Liver (tissue), 8 donors: ENCODE measurements at regions not wholly inside any gene's neighbourhood (a gene's known extent, or its start where the extent isn't known, plus 50 kb on each side); places are given as distances from the start of the nearest gene placed in this dataset.

ENCODE experiments used
- DNase-seq: peaks from one replicate; pipeline ENCODE4 v3.0.0-alpha.2; 2017; ENCODE audit warnings: low spot score
- H3K27ac ChIP-seq, 2 donors: one replicate each; pipeline ENCODE4 v1.7.0; 2013; ENCODE audit warnings: inconsistent platforms in 2 of 2, low read length in 2 of 2, control low read depth in 1 of 2, low read depth in 1 of 2, mild to moderate bottlenecking in 1 of 2
- H3K27me3 ChIP-seq, 4 donors: one replicate each; pipeline versions ENCODE4 v1.6.1 to v1.7.0; 2013; ENCODE audit warnings: low read length in 3 of 4, inconsistent platforms in 1 of 4, mild to moderate bottlenecking in 1 of 4, moderate library complexity in 1 of 4; ENCODE audit not compliant: control insufficient read depth in 4 of 4, insufficient read depth in 4 of 4
- H3K36me3 ChIP-seq, 4 donors: one replicate each; pipeline versions ENCODE4 v1.6.1 to v1.7.0; 2013; ENCODE audit warnings: low read length in 3 of 4, mild to moderate bottlenecking in 3 of 4, low read depth in 1 of 4, moderate library complexity in 1 of 4; ENCODE audit not compliant: control insufficient read depth in 4 of 4, insufficient read depth in 3 of 4
- H3K4me1 ChIP-seq, 4 donors: one replicate each; pipeline versions ENCODE4 v1.6.1 to v1.7.0; 2013; ENCODE audit warnings: low read length in 3 of 4, mild to moderate bottlenecking in 3 of 4, moderate library complexity in 1 of 4; ENCODE audit not compliant: control insufficient read depth in 4 of 4, insufficient read depth in 4 of 4
- H3K4me3 ChIP-seq, 3 donors: one replicate each; pipeline versions ENCODE4 v1.6.1 to v1.7.0; 2013; ENCODE audit warnings: low read length in 3 of 3, control low read depth in 1 of 3, low read depth in 1 of 3, mild to moderate bottlenecking in 1 of 3
- H3K9ac ChIP-seq, 2 donors: one replicate each; pipeline ENCODE4 v1.7.0; 2013; ENCODE audit warnings: low read length in 2 of 2, mild to moderate bottlenecking in 2 of 2, moderate library complexity in 2 of 2, control low read depth in 1 of 2, low read depth in 1 of 2
- H3K9me3 ChIP-seq, 4 donors: one replicate each; pipeline versions ENCODE4 v1.6.1 to v1.7.0; 2013; ENCODE audit warnings: low read length in 3 of 4; ENCODE audit not compliant: control insufficient read depth in 4 of 4
- CTCF ChIP-seq: fragments of 150-350 bp; IDR thresholded peaks from 2 replicates; pipeline ENCODE4 v1.5.1; 2017; ENCODE audit warnings: improper control_type of control experiment, low read depth, low read length; ENCODE audit not compliant: missing input control
- EGR1 ChIP-seq, 2 donors: IDR thresholded peaks; 2 replicates each; pipeline ENCODE4 v1.6.1; 2016 to 2018; ENCODE audit warnings: antibody characterized with exemption in 2 of 2, low read depth in 2 of 2
- FOXA1 ChIP-seq: IDR thresholded peaks from 2 replicates; pipeline ENCODE4 v1.6.1; 2016; ENCODE audit warnings: antibody characterized with exemption
- HNF4G ChIP-seq: IDR thresholded peaks from 2 replicates; pipeline ENCODE4 v1.6.1; 2016; ENCODE audit warnings: antibody characterized with exemption
- MAX ChIP-seq: IDR thresholded peaks from 2 replicates; pipeline ENCODE4 v1.6.1; 2016; ENCODE audit warnings: antibody characterized with exemption
- NR2F2 ChIP-seq: IDR thresholded peaks from 2 replicates; pipeline ENCODE4 v1.6.1; 2016; ENCODE audit warnings: antibody characterized with exemption
- RAD21 ChIP-seq, 2 donors: IDR thresholded peaks; 2 replicates each; pipeline ENCODE4 v1.6.1; 2016; ENCODE audit warnings: antibody characterized with exemption in 2 of 2, mild to moderate bottlenecking in 2 of 2
- RXRA ChIP-seq, 2 donors: IDR thresholded peaks; 2 replicates each; pipeline ENCODE4 v1.6.1; 2017 to 2018; ENCODE audit warnings: antibody characterized with exemption in 2 of 2, mild to moderate bottlenecking in 1 of 2
- SP1 ChIP-seq: IDR thresholded peaks from 2 replicates; pipeline ENCODE4 v1.6.1; 2018; ENCODE audit warnings: antibody characterized with exemption, mild to moderate bottlenecking
- TAF1 ChIP-seq: conservative IDR thresholded peaks from 2 replicates; pipeline ENCODE4 v1.6.1; 2016; ENCODE audit warnings: antibody characterized with exemption, mild to moderate bottlenecking
- YY1 ChIP-seq: IDR thresholded peaks from 2 replicates; pipeline ENCODE4 v1.6.1; 2016; ENCODE audit warnings: antibody characterized with exemption, mild to moderate bottlenecking
- ZBTB33 ChIP-seq: IDR thresholded peaks from 2 replicates; pipeline ENCODE4 v1.6.1; 2016; ENCODE audit warnings: antibody characterized with exemption
- WGBS: extraction: QIAGEN DNeasy Blood & Tissue Kit; methylation state at CpG from one replicate; pipeline ENCODE4 v1.1.7; 2013; 5-methylcytosine and 5-hydroxymethylcytosine counted together
- TF ChIP-seq, protein P1 (sequence below): IDR thresholded peaks from 2 replicates; pipeline ENCODE4 v1.6.1; 2016; ENCODE audit warnings: antibody characterized with exemption, mild to moderate bottlenecking
- donor health status: healthy.
- donor health status: healthy.
- donor health status: healthy.
- donor health status: healthy.
- donor health status: healthy.

DNA sequence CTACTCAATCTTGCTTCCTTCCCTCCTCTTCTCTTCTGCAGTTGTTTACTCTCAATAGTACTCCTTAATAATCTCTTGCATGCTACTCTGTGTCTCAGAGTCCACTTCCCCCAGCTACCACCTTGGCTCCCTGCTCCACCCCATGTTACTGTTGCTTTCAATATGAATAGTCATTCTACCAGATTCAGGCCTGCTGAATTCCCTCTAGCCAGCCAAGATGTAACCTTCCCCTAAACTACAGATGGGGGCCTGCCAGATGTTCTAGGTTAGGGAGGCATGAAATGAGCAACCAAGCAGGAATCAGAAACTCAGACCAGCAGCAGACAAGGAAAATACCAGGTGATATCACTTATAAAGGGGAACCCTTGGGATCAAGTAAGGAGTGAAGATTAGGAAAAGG, 392.1 kb upstream of the DDHD1 start:
- Histone ChIP-seq H3K9ac (no peak overlapping the region), H3K4me3 (no peak overlapping the region), H3K27me3 (no peaks in the 10 kb centered on the region), H3K9me3 (no peaks in the 10 kb centered on the region), H3K4me1 (no peaks in the 10 kb centered on the region), H3K36me3 (no peaks in the 10 kb centered on the region), H3K27ac (no peak overlapping the region)
- TF ChIP-seq SP1 (no peak), HNF4G (no peak), EGR1 (IDR thresholded peaks at IDR 0.05; ENCODE audit: low read depth in 2 of 2) (no peak), MAX (no peak), TAF1 (no peak), CTCF (no peak), NR2F2 (no peak), RXRA (IDR thresholded peaks at IDR 0.05) (no peak), ZBTB33 (no peak), YY1 (no peak)
- TF ChIP-seq, protein P1, sequence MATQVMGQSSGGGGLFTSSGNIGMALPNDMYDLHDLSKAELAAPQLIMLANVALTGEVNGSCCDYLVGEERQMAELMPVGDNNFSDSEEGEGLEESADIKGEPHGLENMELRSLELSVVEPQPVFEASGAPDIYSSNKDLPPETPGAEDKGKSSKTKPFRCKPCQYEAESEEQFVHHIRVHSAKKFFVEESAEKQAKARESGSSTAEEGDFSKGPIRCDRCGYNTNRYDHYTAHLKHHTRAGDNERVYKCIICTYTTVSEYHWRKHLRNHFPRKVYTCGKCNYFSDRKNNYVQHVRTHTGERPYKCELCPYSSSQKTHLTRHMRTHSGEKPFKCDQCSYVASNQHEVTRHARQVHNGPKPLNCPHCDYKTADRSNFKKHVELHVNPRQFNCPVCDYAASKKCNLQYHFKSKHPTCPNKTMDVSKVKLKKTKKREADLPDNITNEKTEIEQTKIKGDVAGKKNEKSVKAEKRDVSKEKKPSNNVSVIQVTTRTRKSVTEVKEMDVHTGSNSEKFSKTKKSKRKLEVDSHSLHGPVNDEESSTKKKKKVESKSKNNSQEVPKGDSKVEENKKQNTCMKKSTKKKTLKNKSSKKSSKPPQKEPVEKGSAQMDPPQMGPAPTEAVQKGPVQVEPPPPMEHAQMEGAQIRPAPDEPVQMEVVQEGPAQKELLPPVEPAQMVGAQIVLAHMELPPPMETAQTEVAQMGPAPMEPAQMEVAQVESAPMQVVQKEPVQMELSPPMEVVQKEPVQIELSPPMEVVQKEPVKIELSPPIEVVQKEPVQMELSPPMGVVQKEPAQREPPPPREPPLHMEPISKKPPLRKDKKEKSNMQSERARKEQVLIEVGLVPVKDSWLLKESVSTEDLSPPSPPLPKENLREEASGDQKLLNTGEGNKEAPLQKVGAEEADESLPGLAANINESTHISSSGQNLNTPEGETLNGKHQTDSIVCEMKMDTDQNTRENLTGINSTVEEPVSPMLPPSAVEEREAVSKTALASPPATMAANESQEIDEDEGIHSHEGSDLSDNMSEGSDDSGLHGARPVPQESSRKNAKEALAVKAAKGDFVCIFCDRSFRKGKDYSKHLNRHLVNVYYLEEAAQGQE = no peak
- no peak for DNase-seq

DNA sequence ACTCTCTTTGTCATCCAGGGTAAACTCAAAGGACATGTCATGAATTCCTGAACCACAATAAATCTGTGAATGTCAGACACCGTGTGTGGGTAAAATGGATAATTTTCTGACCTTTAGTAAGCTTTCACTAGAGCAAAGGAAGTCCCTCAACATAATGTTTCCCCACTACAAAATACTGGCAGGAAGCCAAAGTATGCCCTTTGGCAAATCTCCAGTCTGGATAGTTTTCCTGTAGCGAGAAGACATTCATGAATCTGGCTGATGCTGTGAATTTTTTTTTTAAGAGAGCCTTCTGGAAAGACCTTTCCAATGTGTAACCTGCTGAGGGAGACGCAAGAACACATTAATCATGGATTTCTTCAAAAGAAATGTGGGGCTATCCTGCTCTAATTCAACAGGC, 389.6 kb upstream of the DDHD1 start:
- Histone ChIP-seq H3K9me3 (no peaks in the 10 kb centered on the region), H3K9ac (no peak overlapping the region), H3K4me3 (no peak overlapping the region), H3K4me1 (no peaks in the 10 kb centered on the region), H3K27me3 (no peaks in the 10 kb centered on the region), H3K27ac (no peak overlapping the region), H3K36me3 (no peaks in the 10 kb centered on the region)
- no peak for DNase-seq
- 45% methylated on average over 3 of the region's 3 CpGs for WGBS
- TF ChIP-seq YY1 (no peak), RAD21 (IDR thresholded peaks at IDR 0.05) (peak in 1 of 2 donors; percentile 24), NR2F2 (peak; percentile 50), FOXA1 (no peak), EGR1 (IDR thresholded peaks at IDR 0.05; ENCODE audit: low read depth in 2 of 2) (no peak)
- TF ChIP-seq, protein P1 = no peak
